DND-41 (cell line): ENCODE measurements at regions not wholly inside any gene's neighbourhood (a gene's known extent, or its start where the extent isn't known, plus 50 kb on each side); places are given as distances from the start of the nearest gene placed in this dataset.

Experiments used
- CTCF ChIP-seq: IDR thresholded peaks from 2 replicates; pipeline ENCODE4 v1.5.1; 2012; ENCODE audit warnings: borderline replicate concordance, low read length, moderate library complexity, mild to moderate bottlenecking; ENCODE audit not compliant: poor library complexity, severe bottlenecking; ENCODE audit errors: extremely low read depth
- EZH2 ChIP-seq: IDR thresholded peaks from 3 replicates; pipeline ENCODE4 v1.6.1; 2012; ENCODE audit warnings: borderline replicate concordance, low read depth, mild to moderate bottlenecking, moderate library complexity, low read length, inconsistent platforms; ENCODE audit not compliant: severe bottlenecking

GRCh38 chr21:41076064-41076463, 91.9 kb upstream of the BACE2 start:
- no peak for TF ChIP-seq CTCF
- TF ChIP-seq EZH2: no peak
